ENCODE measurements at regions not wholly inside any gene's neighbourhood (a gene's known extent, or its start where the extent isn't known, plus 50 kb on each side); places are given as distances from the start of the nearest gene placed in this dataset.

- no peak for TF ChIP-seq REST (IDR thresholded peaks at IDR 0.05)
These were observed 389.0 kb upstream of the SORCS1 start (continued) for GRCh38 chr10:107553470-107553869.

GRCh38 chr10:107552963-107553362 is 388.5 kb upstream of the SORCS1 start:
- no peaks in the 10 kb centered on the region for H3K27me3 ChIP-seq (ENCODE audit: control insufficient read depth in 4 of 4, insufficient read depth in 4 of 4, low read length in 3 of 4)
- 54% methylated on average over 2 of the region's 2 CpGs for WGBS
- no peak for DNase-seq (ENCODE audit: low spot score)
- no peak overlapping the region for H3K4me3 ChIP-seq (ENCODE audit: low read depth in 1 of 3, low read length in 3 of 3)
- H3K4me1 ChIP-seq (ENCODE audit: control insufficient read depth in 4 of 4, insufficient read depth in 4 of 4, low read length in 3 of 4), result no peaks in the 10 kb centered on the region
- no peak for TF ChIP-seq SP1 (IDR thresholded peaks at IDR 0.05)
- no peak for TF ChIP-seq EGR1 (IDR thresholded peaks at IDR 0.05; ENCODE audit: low read depth in 2 of 2)
- no peak for TF ChIP-seq ZBTB33 (IDR thresholded peaks at IDR 0.05)
- no peak for TF ChIP-seq YY1 (IDR thresholded peaks at IDR 0.05)
- TF ChIP-seq HNF4A (conservative IDR thresholded peaks at IDR 0.05), result no peak
- no peak for TF ChIP-seq FOXA2 (IDR thresholded peaks at IDR 0.05)
- TF ChIP-seq FOXA1 (IDR thresholded peaks at IDR 0.05), result no peak
- no peak for TF ChIP-seq GABPA (IDR thresholded peaks at IDR 0.05 in 1 of 2, conservative IDR thresholded peaks at IDR 0.05 in 1 of 2)
- TF ChIP-seq NR2F2 (IDR thresholded peaks at IDR 0.05), result no peak
- no peak for TF ChIP-seq HNF4G (IDR thresholded peaks at IDR 0.05)
- no peak for TF ChIP-seq RAD21 (IDR thresholded peaks at IDR 0.05)
- TF ChIP-seq CTCF (IDR thresholded peaks at IDR 0.05; ENCODE audit: low read depth, low read length, missing input control), result no peak
- TF ChIP-seq RXRA (IDR thresholded peaks at IDR 0.05), result no peak
- no peak for TF ChIP-seq REST (IDR thresholded peaks at IDR 0.05)
- TF ChIP-seq MAX (IDR thresholded peaks at IDR 0.05), result no peak
- no peak for TF ChIP-seq TAF1 (conservative IDR thresholded peaks at IDR 0.05)
- TF ChIP-seq ATF3 (IDR thresholded peaks at IDR 0.05), result no peak
- H3K36me3 ChIP-seq (ENCODE audit: control insufficient read depth in 4 of 4, insufficient read depth in 3 of 4, low read depth in 1 of 4, low read length in 3 of 4), result no peaks in the 10 kb centered on the region
- H3K27ac ChIP-seq (ENCODE audit: low read depth in 1 of 2, low read length in 2 of 2), result no peak overlapping the region
- H3K9me3 ChIP-seq (ENCODE audit: control insufficient read depth in 4 of 4, low read length in 3 of 4), result no peaks in the 10 kb centered on the region
- no peak overlapping the region for H3K9ac ChIP-seq (ENCODE audit: low read depth in 1 of 2, low read length in 2 of 2)

Data from liver (tissue), 8 donors.